ENCODE measurements at regions not wholly inside any gene's neighbourhood (a gene's known extent, or its start where the extent isn't known, plus 50 kb on each side); places are given as distances from the start of the nearest gene placed in this dataset.

DNA sequence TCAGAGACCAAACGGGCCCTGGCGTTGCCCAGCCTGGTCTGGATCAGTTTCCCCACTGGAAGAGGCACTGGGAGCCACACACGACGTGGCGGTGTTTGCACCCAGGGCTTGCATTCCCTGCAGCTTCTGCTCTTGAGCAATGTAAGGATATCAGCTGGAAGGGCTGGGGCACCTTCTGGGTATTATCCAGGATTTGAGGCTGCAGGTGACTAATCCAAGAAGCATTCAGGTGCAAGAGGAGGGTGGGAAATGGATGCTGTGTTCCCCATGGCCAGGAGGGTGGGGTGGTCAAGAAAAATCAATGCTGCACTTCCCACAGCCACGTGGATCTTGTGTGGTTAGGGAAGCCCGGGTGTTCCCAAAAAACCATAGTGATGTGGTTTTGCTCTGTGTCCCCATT lies 430.9 kb downstream of the IRX2 start:
- TF ChIP-seq, protein P1, sequence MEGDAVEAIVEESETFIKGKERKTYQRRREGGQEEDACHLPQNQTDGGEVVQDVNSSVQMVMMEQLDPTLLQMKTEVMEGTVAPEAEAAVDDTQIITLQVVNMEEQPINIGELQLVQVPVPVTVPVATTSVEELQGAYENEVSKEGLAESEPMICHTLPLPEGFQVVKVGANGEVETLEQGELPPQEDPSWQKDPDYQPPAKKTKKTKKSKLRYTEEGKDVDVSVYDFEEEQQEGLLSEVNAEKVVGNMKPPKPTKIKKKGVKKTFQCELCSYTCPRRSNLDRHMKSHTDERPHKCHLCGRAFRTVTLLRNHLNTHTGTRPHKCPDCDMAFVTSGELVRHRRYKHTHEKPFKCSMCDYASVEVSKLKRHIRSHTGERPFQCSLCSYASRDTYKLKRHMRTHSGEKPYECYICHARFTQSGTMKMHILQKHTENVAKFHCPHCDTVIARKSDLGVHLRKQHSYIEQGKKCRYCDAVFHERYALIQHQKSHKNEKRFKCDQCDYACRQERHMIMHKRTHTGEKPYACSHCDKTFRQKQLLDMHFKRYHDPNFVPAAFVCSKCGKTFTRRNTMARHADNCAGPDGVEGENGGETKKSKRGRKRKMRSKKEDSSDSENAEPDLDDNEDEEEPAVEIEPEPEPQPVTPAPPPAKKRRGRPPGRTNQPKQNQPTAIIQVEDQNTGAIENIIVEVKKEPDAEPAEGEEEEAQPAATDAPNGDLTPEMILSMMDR (IDR thresholded peaks at IDR 0.05): no peak
- no peak for TF ChIP-seq ZFX (IDR thresholded peaks at IDR 0.05; ENCODE audit: borderline replicate concordance)
- no peak overlapping the region for H3K27ac ChIP-seq

- TF ChIP-seq, protein P1 (IDR thresholded peaks at IDR 0.05): no peak
- no peak for TF ChIP-seq ZFX (IDR thresholded peaks at IDR 0.05; ENCODE audit: borderline replicate concordance)
- no peak overlapping the region for H3K27ac ChIP-seq
Measured at GRCh38 chr5:2317540-2317939, 433.9 kb downstream of the IRX2 start.

GRCh38 chr5:2311851-2312250 lies 429.1 kb upstream of the IRX4 start:
- TF ChIP-seq, protein P1 (IDR thresholded peaks at IDR 0.05): no peak
- TF ChIP-seq ZFX (IDR thresholded peaks at IDR 0.05; ENCODE audit: borderline replicate concordance): no peak
- no peak overlapping the region for H3K27ac ChIP-seq

GRCh38 chr5:2310946-2311345 lies 428.2 kb upstream of the IRX4 start:
- H3K27ac ChIP-seq: no peak overlapping the region
- no peak for TF ChIP-seq ZFX (IDR thresholded peaks at IDR 0.05; ENCODE audit: borderline replicate concordance)
- TF ChIP-seq, protein P1 (IDR thresholded peaks at IDR 0.05): no peak

GRCh38 chr5:2307631-2308030 lies 424.9 kb upstream of the IRX4 start:
- no peak overlapping the region for H3K27ac ChIP-seq
- TF ChIP-seq ZFX (IDR thresholded peaks at IDR 0.05; ENCODE audit: borderline replicate concordance): no peak
- TF ChIP-seq, protein P1 (IDR thresholded peaks at IDR 0.05): no peak

DNA sequence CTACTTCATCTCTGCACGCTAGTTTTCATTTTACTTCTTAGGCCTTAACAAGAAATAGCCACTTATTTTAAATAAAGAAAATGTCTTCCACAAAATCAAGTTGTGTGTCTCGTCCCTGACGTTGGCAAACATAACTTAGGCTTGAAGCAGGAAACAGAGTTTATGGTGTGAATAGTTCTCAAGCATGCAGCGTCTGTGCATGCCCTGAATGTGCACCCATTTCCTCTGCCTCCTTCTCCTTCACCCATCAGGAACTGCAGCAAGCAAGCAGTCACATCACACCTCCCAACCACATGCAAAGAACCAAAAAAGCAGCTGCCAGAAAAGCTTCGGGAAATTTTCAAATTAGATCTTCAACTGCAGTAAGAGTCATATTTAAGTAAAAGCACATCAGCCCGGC lies 424.0 kb upstream of the IRX4 start:
- no peak for TF ChIP-seq ZFX (IDR thresholded peaks at IDR 0.05; ENCODE audit: borderline replicate concordance)
- TF ChIP-seq, protein P1 (IDR thresholded peaks at IDR 0.05): no peak
- no peak overlapping the region for H3K27ac ChIP-seq

- H3K27ac ChIP-seq: no peak overlapping the region
- TF ChIP-seq, protein P1 (IDR thresholded peaks at IDR 0.05): no peak
- TF ChIP-seq ZFX (IDR thresholded peaks at IDR 0.05; ENCODE audit: borderline replicate concordance): no peak
Measured at GRCh38 chr5:2303431-2304100, 420.8 kb upstream of the IRX4 start.
